ENCODE measurements at regions not wholly inside any gene's neighbourhood (a gene's known extent, or its start where the extent isn't known, plus 50 kb on each side); places are given as distances from the start of the nearest gene placed in this dataset.
"Not testable (repeated sequence)": the region's sequence is repeated elsewhere in the genome, so short reads cannot be mapped to it uniquely, and the experiment has no call there.

DNA sequence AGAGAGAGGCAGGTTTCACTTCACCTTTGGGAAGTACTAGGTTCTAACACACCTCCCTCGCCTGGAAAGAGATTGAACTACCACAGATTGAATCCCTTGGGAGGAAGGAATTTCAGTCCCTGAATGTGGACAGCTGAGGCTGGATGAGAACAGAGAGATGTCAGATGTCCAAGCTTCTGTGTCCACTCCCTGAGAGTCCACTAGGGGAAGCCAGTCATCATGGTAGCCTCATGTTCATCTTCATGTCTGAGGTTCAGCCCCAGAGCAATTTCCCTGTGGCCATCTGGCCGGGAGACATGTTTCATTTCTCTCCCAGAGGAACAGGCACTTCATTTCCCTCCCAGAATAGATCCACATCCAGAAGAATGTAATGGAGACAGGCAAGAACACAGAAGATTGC is 74.8 kb downstream of the TRIM43 start:
- TF ChIP-seq, protein P1, sequence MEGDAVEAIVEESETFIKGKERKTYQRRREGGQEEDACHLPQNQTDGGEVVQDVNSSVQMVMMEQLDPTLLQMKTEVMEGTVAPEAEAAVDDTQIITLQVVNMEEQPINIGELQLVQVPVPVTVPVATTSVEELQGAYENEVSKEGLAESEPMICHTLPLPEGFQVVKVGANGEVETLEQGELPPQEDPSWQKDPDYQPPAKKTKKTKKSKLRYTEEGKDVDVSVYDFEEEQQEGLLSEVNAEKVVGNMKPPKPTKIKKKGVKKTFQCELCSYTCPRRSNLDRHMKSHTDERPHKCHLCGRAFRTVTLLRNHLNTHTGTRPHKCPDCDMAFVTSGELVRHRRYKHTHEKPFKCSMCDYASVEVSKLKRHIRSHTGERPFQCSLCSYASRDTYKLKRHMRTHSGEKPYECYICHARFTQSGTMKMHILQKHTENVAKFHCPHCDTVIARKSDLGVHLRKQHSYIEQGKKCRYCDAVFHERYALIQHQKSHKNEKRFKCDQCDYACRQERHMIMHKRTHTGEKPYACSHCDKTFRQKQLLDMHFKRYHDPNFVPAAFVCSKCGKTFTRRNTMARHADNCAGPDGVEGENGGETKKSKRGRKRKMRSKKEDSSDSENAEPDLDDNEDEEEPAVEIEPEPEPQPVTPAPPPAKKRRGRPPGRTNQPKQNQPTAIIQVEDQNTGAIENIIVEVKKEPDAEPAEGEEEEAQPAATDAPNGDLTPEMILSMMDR (IDR thresholded peaks at IDR 0.05), result not testable (repeated sequence)
- not testable (repeated sequence) for TF ChIP-seq POLR2A (IDR thresholded peaks at IDR 0.05)
